Mesothelial cell of epicardium (in vitro differentiated cells): ENCODE measurements at regions not wholly inside any gene's neighbourhood (a gene's known extent, or its start where the extent isn't known, plus 50 kb on each side); places are given as distances from the start of the nearest gene placed in this dataset.
A peak's percentile ranks its signal among the peaks of the same experiment; 100 is the strongest.

Experiments used
- DNase-seq, 2 experiments: peaks; one replicate each; pipeline ENCODE4 v3.0.0; 2021; ENCODE audit warnings: low spot score in 2 of 2; ENCODE audit not compliant: unreplicated experiment in 2 of 2
- H3K27ac Mint-ChIP-seq: 2 replicates; pipeline ENCODE4 v1.8.0; 2021; ENCODE audit warnings: mixed read lengths
- H3K27me3 Mint-ChIP-seq: 2 replicates; pipeline ENCODE4 v1.8.0; 2021; ENCODE audit warnings: low read depth, mixed read lengths
- H3K36me3 Mint-ChIP-seq: 2 replicates; pipeline ENCODE4 v1.8.0; 2021; ENCODE audit warnings: mixed read lengths
- H3K4me1 Mint-ChIP-seq: 2 replicates; pipeline ENCODE4 v1.8.0; 2021; ENCODE audit warnings: mixed read lengths
- H3K4me3 Mint-ChIP-seq: 2 replicates; pipeline ENCODE4 v1.8.0; 2021; ENCODE audit warnings: mild to moderate bottlenecking, moderate library complexity, mixed read lengths
- H3K9me3 Mint-ChIP-seq: 2 replicates; pipeline ENCODE4 v1.8.0; 2021; ENCODE audit warnings: mixed read lengths
- TF ChIP-seq, protein P1 (sequence below): fragments of 200-600 bp; sonication (generic); IDR thresholded peaks from one replicate; pipeline ENCODE4 v1.5.0; 2021; ENCODE audit warnings: antibody characterized with exemption; ENCODE audit not compliant: unreplicated experiment

GRCh38 chr14:53538316-53538881 is 385.3 kb upstream of the DDHD1 start:
- Mint-ChIP-seq H3K27ac (peak overlapping the region; percentile 30), H3K27me3 (no peaks in the 10 kb centered on the region), H3K9me3 (no peaks in the 10 kb centered on the region), H3K36me3 (no peaks in the 10 kb centered on the region), H3K4me1 (peaks cover 38% of the 10 kb centered on the region), H3K4me3 (no peak overlapping the region)
- TF ChIP-seq, protein P1, sequence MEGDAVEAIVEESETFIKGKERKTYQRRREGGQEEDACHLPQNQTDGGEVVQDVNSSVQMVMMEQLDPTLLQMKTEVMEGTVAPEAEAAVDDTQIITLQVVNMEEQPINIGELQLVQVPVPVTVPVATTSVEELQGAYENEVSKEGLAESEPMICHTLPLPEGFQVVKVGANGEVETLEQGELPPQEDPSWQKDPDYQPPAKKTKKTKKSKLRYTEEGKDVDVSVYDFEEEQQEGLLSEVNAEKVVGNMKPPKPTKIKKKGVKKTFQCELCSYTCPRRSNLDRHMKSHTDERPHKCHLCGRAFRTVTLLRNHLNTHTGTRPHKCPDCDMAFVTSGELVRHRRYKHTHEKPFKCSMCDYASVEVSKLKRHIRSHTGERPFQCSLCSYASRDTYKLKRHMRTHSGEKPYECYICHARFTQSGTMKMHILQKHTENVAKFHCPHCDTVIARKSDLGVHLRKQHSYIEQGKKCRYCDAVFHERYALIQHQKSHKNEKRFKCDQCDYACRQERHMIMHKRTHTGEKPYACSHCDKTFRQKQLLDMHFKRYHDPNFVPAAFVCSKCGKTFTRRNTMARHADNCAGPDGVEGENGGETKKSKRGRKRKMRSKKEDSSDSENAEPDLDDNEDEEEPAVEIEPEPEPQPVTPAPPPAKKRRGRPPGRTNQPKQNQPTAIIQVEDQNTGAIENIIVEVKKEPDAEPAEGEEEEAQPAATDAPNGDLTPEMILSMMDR, result no peak
- DNase-seq, result no peak

DNA sequence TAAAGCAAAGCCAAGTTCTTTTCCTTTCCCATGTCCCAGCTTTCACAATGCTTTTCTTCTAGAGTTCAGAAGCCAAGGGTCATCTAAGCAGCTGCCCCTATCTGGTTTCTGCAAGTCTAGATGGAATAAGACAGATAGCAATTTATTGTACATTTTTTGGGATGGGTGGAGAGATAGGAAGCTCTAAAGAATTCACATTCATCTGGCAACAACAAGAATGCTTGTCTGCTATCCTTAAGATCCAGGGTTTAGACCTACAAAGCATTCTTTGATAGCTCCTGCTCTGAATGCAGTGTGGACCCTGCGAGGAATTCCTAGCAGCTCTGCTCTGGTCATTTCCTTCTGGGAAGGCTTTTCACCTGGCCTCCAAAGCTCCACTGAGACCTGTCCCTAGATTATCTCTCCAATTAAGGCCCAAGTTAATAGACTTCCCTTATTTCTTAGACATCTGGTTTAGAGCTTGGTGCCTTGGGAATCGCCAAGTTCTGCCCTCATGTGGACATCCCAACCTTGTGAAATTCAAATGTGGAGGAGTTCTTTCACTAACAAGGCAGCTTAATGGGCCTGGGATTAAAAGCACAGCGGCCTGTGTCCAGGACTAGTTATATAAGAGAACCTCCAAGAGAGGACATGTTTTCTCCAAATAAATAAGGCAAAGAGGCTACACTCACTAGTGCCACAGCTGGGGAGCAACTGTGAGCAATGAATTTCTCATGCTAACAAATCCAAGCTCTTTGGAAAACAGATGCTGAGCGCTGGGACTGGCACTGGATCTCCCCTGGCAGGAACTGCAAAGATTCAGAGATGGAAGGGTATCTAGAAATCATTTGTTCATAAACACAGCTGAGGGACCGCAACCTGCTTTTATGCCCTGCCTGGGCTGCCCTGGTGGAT is 384.5 kb upstream of the DDHD1 start:
- DNase-seq, result no peak
- Mint-ChIP-seq H3K9me3 (no peaks in the 10 kb centered on the region), H3K36me3 (no peaks in the 10 kb centered on the region), H3K27me3 (no peaks in the 10 kb centered on the region), H3K27ac (peak overlapping the region; percentile 13), H3K4me1 (peaks cover 34% of the 10 kb centered on the region), H3K4me3 (no peak overlapping the region)
- TF ChIP-seq, protein P1, result no peak

DNA sequence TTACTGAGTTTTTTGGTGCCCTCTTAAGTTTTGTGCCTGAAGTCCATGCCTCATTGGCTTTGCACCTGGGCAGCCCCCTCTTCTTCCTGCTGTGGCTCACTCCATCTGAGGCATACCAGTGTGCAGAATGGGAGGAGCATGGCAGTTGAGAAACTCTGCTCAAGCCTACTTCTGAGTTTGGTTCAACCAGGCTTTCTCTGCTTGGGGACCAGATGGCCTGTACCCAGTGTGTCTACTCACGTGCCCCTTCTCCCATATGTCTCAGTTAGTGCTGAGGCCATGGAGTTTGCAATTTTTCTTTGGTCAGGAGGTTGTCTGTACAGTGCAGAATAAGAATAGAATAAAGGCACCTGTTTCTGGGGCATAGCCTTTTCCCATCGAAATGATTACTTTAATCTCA is 383.3 kb upstream of the DDHD1 start:
- peaks cover 29% of the 10 kb centered on the region for H3K4me1 Mint-ChIP-seq
- no peak for DNase-seq
- H3K4me3 Mint-ChIP-seq, result no peak overlapping the region
- no peaks in the 10 kb centered on the region for H3K36me3 Mint-ChIP-seq
- H3K9me3 Mint-ChIP-seq, result no peaks in the 10 kb centered on the region
- no peak overlapping the region for H3K27ac Mint-ChIP-seq
- TF ChIP-seq, protein P1, result no peak
- no peaks in the 10 kb centered on the region for H3K27me3 Mint-ChIP-seq

- Mint-ChIP-seq H3K36me3 (no peaks in the 10 kb centered on the region), H3K27me3 (no peaks in the 10 kb centered on the region), H3K4me3 (no peak overlapping the region), H3K9me3 (no peaks in the 10 kb centered on the region), H3K4me1 (peaks cover 24% of the 10 kb centered on the region), H3K27ac (no peak overlapping the region)
- no peak for DNase-seq
- TF ChIP-seq, protein P1, result no peak
Measured at GRCh38 chr14:53534841-53535240, 381.7 kb upstream of the DDHD1 start.

DNA sequence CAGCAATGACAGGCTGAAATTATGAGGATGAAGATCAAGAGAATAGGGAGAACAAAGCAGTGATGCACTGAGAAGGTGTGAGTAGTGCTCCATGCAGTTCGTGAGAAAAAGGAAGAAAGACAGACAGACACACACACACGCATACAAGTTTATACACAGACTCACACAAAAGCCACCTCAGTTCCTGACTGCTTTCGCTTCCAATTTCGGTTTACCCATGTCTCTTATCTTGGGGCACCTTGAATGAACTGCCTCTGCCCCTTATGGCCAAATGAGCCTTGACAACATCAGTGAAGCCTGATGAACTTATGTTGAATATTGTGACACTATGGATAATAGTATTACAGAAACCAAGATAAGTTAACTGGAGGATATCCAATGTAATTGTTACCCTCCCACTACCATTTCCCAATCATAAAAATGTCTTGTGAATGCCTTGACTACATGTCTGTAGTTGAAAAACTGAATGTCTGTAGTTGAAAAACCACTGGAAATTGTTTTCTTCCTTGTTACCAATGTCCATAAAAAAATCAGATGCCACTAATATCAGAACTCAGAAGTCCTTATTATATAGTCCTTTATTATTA is 380.4 kb upstream of the DDHD1 start:
- Mint-ChIP-seq H3K27ac (no peak overlapping the region), H3K36me3 (no peaks in the 10 kb centered on the region), H3K4me3 (no peak overlapping the region), H3K27me3 (no peaks in the 10 kb centered on the region), H3K4me1 (peaks cover 24% of the 10 kb centered on the region), H3K9me3 (no peaks in the 10 kb centered on the region)
- TF ChIP-seq, protein P1, result no peak
- no peak for DNase-seq
